GM18873 (cell line): ENCODE measurements at regions not wholly inside any gene's neighbourhood (a gene's known extent, or its start where the extent isn't known, plus 50 kb on each side); places are given as distances from the start of the nearest gene placed in this dataset.

Experiments
- ATAC-seq: cut with Tn5 transposase; IDR thresholded peaks from one replicate; pipeline ENCODE4 v1.9.1; 2021; ENCODE audit warnings: mild to moderate bottlenecking, moderate library complexity, moderate number of reproducible peaks; ENCODE audit not compliant: unreplicated experiment, low FRiP score

DNA sequence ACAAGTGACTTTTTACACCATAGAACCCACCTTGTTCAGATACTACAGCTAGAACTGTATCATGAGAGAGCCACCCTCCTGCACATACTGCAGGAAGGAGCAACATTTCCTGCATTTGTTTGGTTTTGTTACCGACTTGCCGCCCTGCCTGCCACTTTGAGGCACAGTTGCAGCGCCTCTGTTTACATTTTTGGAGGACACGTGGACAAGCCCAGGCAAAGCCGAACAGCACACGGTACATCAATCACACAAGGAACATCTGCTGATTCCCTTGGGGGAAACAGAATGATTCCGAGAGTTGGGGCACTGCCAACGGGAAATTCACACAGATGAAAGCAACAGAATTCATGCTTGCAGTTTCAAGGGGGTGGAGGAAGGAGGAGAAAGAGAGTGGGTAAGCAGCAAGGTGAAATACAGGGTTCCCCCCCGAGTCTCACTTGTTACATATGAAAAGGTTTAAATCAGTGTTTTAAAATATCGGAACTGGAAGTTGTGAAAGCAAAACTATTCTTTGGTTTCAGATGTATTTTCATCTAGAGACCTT, 110.7 kb downstream of the BTG1 start:
- ATAC-seq: peak; percentile 74

DNA sequence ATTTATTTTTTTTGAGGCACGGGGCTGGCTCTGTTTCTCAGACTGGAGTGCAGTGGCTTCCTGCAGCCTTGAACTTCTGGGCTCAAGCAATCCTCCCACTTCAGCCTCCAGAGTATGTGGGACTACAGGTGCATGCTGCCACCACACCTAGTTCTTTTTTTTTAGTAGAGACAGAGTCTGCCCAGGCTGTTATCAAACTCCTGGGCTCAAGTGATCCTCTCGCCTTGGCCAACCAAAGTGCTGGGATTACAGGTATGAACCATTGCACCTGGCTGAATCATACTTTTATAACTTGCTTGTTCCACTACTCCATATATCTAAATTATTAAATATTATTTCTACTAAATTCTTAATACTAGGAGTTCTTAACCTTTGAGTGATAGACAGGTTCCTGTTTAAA, 111.6 kb downstream of the BTG1 start:
- ATAC-seq: no peak

DNA sequence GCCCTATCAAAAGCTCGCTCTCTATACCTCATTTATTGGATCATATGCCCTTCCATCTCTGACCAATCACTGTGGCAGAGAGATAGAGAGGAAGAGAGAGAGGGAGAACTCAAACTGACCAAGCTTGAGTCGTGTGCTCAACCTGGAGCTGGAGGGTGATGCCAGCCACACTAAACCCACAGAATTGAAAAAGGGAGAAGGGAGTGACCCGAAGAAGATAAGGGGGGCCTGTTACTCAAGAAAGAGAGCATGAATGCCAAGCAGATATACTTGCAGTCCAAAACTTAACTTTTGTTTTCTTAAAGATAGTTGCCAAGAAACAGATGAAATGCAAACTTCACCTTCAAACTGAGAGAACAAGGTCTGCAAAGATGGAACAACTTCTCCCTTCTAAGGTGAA, 112.7 kb downstream of the BTG1 start:
- ATAC-seq: no peak

DNA sequence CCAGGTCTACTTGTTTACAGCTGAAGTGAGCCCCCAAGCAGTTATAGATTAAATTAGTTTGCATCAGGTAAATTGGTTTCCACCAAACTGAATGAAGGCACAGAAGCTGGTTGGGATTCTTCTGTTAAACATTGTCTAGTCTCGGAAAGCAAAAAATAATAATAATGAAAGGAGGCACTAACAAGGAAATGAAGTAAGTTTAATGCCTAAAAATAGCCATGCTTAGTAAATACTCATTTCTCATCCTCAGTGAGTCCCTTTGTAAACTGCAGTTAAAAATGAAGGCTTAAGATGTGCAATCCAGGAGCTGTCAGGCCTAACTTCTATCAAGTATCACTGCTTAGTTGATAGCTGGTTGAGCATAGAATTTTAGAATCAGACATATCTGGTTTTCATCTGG, 113.5 kb downstream of the BTG1 start:
- no peak for ATAC-seq

DNA sequence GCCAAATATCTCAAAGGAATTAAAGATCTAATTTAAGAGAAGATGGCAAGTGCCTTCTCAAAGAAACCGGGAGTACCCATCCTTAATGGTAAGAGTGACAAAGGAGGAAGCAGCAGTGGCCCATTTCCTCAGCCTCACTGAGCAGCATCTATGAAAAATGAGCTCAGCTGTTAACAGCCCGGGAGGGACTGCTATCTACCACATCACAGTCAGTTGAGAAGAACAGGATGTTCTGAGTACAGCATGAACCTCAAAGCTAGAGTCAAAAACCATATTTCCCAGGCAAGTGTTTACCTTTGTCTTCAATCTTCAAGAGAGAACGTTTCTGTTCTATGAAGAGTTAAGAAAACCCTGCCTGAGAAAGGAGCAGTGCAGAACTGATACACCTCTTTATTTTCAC, 115.0 kb downstream of the BTG1 start:
- peak; percentile 58 for ATAC-seq

DNA sequence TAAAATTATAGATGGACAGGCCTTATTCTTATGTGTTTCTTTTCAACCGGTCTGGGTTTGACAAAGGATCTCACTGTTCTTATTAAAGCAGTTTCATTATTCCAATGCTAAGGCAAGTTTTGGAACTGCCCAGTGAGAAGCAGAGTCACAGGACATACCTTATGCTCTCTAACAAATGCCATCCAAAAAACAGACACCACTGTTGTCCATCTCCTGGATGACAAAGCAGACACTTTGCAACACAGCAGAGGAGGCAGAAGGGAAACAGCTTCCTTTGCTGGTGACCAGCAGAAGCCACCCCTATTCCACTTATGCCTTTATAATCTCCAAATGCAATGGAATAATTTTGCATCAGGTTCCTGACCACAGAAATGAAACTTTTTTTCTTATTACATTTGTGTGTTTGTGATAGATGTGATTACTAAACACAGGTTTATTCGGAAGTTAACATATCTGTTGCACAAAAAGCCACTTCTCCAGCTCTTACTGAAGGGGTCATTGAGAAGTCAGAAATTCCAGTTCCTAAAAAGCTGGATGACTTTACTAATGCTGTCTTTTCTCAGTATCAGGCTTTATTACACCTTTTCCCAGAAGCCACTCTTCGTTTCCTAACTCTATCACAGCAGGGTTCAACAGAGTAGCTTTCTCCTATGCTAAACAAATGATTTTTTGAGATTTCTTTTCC, 115.6 kb downstream of the BTG1 start:
- ATAC-seq: no peak

DNA sequence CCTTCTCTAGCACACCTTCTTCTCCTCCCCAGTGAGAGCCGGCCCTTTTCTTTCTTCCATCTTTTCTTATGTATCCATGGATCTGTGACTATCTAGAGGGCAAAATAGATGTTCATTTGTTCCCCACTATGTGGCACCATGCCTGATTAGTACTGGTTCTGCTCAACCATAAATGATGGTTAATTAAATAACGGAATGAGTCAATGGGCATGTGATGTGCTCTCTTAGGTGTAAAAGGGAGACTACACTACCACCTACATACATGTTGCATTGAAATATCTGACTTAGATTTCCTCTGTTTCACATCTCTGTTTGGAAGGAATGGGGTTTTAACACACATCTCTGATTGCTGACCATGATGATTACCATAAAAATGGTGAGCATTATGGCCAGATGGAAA, 116.5 kb downstream of the BTG1 start:
- ATAC-seq: no peak

DNA sequence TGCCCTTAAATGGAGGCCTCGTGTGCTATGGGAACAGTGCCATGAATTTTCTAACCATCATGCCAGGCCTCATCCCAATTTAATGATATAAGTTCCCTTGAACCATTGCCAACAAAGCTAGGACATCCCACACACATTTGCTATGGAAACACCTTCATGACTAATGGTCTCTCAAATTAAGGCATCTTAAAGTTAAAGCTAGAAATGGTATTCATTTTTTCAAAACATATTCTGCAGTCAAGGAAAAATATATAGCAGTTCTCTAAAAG, 117.3 kb downstream of the BTG1 start:
- no peak for ATAC-seq

DNA sequence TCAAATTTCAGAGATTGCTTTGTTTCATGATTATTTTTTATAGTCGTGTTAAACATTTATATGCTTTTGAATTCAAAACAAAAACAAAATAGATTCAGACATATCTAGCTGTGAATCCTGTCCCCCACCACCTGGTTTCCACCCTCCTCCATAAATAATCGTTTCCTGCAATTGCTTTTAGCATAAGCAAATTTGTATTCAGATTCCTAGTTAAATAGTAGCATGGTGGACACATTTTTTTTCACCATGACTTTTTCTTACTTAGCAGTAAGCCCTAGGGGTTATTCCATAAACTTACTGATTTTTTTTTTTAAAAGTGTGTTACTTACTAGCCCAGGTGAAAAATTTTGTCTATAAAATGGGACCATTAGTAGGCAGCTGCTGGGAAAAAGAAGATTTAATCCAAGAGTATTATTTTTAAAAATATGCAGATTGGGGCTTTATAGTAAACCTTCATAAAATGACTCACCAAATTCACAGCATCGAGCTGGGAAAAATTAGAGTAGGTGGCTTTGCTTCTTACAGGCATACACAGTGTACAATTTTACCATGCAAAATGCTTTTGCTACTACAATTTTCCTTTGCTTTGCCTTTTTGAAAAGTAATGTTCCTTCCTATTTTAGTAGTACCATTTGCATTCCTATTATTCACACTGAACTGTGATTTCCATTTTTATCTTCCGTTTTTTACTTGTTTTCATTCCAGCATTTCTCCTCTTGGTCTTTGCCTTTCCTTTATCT, 117.8 kb downstream of the BTG1 start:
- ATAC-seq: no peak

DNA sequence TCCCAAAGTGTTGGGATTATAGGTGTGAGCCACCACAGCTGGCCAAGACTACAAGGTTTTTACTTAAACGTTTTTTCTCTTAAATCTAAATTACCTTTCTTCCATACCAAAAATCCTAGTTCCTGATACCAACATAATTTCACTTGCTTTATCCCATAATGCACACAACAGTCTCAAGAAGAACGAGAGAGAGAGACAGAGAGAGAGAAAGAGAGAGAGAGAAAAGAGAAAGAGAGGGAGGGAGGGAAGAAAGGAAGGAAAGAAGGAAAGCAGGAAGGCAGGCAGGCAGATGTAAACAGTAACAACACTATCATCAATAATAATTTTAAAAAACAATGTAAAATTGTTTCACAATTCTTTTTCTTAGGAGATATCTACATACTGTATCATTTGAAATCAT, 118.4 kb downstream of the BTG1 start:
- no peak for ATAC-seq

DNA sequence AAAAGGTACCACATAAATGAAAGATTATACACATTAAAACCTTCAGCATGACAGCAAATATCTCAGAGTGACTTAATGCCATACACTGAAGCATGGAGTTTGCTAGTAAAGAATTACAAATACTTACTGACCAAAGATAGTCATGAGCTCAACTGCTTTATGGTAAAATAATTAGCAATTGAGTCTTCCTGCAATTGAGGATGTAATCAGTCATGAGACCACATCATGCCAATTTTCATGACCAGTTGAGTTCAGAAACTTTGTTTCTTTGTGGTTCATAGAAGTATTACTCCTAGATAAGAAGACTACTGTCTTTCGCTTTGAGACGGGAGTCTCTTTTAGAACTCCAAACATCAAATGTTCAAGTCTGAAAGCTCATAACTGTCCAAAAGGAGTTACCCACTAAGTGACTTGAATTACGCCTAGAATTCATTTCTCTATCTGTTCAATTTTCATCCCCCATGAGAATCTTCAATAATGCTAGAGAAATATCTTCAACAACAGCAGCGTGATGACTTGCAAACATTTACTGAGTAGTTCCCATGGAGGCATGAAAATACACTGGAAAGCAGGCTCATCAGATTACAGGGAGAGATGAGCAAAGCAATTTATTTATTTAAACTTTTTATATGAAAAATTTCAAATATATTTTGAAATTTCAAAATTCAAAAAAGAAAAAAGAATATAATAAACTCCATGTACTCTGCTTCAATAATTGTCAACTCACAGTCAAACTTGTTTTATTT, 120.0 kb downstream of the BTG1 start:
- no peak for ATAC-seq

DNA sequence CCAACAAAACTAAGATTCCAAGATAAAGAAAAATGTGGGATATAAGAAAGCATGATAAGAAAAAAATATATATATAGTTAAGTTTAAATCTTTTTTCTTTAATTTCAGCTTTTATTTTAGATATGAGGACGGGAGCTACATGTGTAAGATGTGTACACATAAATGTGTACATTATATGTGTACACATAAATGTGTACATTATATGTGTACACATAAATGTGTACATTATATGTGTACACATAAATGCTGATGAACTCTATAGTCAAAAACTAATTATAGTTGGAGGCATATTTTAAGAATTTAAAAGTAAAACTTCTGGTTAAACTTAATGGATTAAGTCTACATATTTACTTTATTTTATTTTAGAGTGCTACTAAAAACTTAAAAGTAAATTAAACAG, 123.6 kb downstream of the BTG1 start:
- no peak for ATAC-seq

DNA sequence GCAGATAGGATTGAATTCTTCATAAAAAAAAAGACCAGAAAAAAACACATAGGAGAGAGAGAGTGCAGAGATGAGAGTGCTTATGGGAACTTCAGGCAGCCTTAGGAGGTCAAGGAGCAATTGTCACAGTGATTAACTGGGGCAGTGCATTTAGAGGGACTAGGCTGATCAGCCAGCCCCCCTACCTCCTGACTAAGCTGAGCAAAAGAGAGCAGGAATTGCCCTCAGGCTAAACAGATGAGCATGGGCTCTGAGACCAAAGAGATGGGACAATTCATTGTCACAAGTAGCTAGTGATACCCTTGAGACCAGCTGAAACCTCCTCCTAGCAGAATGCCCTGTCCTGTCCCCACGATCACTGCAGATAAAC, 124.0 kb downstream of the BTG1 start:
- ATAC-seq: no peak

DNA sequence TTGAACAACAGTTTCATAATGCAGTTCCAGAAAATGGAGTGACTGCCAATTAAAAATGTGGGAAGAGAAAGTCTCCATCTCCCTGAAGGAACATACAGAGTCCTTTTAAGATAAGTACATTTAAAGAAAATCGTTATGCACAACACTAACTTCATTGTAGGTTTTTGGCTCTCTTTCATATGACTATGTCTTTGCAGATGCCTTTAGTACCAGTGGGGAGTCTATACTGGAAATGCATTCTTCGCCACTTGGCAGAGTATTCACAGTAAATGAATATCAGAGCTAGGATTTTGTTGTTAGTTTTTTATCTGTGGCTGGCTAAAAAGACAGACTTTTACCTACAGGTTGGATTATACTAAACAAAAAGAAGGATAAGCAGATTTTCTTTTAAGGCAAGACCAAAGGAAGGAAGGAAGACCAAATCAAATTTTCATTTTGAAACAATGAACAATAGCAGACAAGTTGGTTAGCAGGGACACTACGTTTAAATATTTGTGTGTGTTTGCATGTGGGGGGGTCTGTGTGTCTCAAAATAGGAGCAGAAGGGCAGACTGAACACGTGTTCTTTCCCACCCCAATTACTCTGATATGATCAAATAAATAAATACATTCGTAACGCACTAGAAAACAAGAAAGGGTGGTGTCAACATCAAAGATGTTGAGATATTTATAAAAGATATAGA, 124.5 kb downstream of the BTG1 start:
- no peak for ATAC-seq

DNA sequence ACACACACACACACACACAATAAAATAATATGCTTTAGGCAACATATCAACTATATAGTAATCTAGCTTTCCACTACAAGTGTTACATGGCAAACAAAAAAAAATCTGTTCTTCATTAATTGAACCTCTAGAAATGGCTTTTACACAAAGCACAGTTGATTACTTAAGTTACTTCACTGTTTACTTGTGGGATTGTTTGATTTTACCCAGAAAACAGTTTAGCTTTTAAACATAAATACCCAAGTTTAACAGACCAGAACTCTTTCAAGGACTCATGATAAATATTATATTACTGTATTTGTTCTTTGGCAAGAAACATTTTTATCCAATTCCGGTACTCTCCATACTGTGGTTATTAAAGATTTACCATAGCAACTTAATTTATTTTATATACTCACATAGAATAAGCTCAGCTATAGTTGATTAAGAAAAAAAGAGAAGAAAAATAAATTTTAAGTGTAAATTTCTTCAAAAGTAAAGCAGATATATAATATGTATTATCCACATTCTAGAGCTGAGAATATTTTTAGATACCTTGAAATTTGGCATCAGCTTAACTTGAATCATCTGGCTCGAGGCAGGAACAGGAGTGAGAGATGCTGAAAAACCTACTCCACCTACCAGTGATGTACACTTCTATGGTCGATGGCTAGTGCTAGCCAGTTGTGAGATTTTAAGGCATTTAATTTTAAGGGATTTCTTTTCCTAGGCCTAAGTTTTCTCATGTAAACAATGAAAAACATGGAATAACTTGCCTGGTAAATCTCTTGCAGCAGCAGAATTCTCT, 126.0 kb downstream of the BTG1 start:
- ATAC-seq: no peak

DNA sequence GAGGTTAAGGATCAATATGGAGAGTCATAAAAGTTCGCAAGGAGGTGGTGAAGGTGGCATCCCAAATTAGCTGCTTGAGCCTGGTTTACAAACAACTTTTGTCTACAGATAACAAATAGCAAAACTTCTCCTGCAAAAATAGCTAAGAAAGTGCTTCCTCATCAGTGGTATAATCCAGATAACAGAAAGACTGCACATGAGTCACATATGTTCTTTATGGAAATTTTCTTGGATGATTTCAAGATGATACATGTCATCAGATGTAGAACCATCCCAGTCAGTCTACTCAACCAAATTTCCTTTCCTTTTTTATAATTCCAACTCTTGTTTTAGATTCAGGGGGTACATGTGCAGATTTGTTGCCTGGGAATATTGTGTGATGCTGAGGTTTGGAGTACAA, 133.0 kb downstream of the BTG1 start:
- ATAC-seq: no peak

DNA sequence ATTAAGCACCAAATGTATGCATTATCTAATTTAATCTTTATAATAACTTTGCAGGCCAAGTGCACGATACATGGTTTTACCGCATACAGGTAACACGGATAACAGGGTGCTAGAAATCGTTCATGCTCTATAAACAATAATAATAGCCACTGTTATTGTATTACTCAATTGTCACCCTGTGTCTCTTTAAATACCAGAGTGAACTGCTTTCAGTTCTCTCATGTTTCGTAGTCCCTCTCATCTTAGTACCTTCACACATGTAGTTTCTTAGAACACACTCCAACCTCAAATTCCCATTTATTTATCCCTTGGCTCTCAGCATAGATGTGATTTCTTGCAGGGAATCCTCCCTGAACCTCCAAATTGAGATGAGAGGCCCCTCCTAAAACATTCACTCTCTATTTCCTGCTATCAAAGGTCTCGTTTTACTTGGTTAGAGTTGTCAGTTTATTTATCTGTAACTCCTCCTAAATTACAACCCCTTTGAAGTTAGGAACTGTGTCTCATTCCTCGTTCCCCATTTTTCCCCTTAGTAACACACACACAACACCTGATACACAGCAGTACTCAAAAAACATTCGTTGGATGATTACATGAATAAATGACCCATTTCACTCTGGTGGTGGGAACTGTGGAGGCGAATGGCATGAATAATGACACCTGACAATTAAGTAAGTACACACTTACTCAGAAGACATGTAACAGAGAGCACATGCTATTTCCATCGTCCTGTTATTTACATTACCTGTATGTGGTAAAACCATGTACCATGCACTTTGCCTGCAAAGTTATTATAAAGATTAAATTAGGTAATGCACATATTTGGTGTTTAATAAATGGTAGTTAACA, 134.6 kb downstream of the BTG1 start:
- no peak for ATAC-seq

DNA sequence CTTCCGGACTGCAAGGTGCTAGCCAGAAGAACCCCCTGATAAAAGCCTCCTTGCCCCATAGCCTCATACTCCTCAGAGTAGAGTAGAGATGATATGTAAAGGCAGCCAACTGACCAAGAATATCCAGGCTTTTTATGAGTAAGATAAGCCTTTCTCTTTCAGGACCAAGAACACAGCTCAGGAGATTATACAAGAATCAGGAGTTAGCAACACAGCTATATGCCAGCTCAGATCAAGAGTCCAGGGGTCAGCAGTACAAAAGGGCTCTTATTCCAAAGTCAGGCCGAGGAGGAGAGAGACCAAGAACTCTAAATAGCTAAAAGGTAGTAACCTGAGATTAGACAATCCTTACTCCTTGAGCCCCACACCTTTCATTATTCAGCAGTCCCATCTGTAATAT, 135.3 kb downstream of the BTG1 start:
- ATAC-seq: no peak

DNA sequence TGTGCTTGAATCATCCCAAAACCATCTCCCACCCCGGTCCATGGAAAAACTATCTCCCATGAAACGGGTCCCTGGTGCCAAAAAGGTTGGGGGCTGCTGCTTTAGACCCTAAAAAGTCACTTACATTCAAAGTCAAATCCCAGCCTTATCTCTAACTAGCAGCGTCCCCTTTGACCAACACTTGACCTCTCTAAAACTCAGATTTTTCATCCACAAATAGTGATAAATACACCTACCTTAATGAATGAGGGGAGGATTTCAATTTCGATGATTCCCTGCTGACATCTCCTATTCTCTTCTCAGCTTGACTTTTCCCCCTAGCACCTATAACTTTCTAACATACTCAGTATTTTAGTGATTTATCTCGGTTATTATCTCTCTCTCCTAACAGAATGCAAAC, 137.3 kb downstream of the BTG1 start:
- no peak for ATAC-seq
